Inflammatory macrophage treated with lipopolysaccharide for 1 hour (primary cell): ENCODE measurements at regions not wholly inside any gene's neighbourhood (a gene's known extent, or its start where the extent isn't known, plus 50 kb on each side); places are given as distances from the start of the nearest gene placed in this dataset.

ENCODE experiments used
- DNase-seq, 2 donors: peaks; one replicate each; pipeline ENCODE4 v3.0.0-alpha.2; 2020 to 2022

DNA sequence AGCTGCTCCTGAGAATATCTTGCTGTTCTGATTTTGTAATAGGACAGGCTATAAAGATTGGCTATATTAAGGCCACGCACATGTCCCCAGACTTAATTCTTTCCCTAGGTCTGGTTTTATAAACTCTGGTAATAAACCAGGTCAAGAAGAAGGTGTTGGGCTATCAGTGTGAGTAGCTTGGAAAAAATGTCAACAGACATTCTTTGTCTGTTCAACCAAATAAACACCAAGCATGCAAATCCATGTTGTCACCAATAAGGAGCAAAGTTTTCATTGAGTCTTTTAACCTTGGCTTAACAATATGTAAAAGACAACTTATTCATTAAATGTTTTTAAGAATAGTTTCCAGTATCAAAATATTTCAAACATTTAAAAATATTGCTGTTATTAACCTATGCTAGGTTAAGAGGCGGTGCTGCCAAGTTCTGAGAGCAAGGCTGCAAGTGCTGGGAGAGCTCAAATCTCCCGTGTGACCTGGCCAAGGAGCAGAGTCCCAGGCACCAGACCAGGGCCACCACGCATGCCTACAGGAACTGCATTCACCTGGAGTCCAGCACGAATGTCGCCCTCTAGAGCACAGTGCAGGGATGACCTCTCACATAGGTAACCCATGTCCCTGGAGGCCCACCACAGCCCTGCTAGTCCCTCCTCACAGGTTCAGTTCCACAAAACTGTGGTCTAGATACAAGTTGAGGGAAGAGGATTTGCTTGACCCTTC, 120.5 kb upstream of the POU3F3 start:
- DNase-seq, result peak in 1 of 2 donors; percentile 14

DNA sequence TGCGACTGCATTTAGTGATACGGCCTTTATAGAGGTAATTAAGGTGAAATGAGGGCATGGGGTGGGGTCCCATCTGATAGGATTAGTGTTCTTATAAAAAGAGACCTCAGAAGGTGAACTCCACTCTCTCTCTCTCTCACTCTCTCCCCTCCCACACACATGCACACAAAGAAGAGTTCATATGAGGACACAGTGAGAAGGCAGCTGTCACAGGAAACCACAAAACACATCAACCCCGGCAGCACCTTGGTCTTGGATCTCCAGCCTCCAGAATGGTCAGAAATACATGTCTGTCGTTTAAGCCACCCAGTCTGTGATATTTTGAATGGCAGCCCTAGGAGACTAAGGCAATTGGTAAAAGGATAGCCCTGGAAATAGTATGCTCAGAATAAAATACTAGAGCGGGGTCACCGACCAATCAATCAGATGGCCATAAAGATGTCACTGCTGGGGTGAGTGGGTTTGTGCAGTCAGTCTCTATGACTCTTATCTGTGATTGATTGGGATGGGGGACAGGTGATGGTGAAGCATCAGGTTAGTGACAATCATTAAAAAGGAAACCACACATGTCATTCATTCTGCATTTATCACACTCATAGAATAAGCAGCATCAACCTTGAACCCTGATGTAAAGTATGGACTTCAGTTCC, 118.9 kb upstream of the POU3F3 start:
- DNase-seq, result no peak

DNA sequence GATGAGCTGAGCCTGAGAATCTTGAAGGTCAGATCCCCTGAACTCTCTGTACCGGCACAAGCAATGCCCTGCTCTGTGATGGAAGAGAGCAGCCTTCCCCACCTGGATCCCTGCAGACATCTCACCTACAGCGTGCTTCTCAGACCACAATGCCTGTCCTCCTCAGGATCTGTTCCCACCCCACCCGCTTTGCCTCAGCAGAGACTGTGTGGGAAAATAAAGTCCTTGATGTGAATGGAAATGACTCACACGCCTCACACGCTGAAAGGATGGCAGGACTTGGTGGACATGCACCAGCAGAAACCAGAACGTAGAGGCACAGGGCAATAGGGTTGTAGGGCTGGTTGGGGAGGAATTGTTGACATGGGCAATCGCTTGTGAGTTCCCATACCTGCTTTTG, 117.9 kb upstream of the POU3F3 start:
- DNase-seq, result no peak

DNA sequence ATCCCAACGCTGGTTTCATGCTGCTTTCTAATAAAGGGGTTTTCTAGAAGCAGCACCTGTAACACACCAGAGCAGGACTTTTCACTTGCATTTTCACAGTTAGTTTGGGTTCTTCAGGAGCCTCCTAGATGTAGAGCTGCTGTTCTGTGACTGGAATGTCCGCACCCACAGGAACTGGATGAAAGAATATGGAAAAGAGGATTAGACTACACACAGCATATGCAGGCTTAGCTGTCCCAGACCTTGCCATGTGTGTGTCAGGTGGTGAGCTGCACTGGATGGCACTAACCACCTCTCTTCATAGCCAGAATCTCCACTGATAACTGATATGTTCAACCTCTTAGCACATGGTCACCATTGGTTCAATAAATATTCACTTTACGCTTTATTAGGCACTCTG, 112.1 kb upstream of the POU3F3 start:
- DNase-seq, result no peak

DNA sequence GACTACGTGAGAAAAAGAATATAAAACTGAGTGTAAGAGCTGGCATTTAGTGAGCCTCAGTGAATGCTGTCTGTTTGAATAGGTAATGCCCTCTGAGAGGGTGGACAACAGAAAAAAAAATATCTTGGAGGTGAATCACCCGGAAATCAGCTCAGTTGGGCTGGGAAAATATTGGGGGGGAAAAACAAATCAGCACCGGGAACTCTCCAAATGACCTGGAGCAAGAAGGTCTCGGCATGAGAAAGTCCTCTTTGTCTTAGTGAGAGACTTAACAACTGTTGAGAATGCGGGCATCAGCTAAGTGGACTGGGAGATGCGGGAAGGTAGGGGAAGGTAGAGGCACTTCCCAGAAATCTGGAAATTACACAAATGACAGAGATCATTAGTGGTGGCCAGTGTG, 109.4 kb upstream of the POU3F3 start:
- DNase-seq, result no peak

DNA sequence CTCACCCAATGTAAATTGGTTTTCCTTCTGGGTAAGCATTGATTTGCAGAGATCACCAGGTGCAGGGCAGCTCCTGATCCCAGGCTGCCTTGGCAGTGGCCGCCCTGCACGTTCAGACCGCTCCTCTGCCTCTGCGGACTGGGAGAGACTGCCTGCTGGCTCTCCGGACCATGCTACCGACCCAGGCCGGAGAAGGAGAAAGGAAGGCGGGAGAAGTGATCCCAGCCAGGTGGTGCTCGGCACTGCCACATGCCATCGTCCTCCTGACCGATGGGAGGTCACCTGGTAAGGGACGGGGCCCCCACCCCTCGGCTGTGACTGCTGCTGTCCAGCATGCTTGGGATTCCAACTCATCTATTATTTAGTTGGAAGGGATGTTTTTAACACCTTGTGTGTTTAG, 108.1 kb upstream of the POU3F3 start:
- no peak for DNase-seq

DNA sequence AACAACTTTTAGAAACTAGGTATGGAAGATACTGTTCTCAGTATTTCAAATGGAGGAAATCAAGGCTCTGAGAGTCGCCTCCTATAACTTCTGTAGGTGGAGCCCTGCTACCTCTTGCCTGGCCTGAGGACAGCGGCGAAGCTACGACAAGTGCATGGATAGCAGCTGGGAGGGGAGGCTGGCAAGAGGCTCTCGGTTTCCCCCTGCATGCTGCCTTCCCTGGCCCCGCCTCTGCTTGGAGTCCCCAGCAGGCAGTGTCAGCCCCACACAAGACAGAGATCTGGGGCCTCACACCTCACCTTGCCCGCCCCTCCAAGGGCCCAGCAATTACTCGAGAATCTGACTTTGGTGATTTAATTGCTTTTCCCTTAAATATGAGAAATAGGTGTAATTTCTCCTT, 107.6 kb upstream of the POU3F3 start:
- DNase-seq, result no peak

DNA sequence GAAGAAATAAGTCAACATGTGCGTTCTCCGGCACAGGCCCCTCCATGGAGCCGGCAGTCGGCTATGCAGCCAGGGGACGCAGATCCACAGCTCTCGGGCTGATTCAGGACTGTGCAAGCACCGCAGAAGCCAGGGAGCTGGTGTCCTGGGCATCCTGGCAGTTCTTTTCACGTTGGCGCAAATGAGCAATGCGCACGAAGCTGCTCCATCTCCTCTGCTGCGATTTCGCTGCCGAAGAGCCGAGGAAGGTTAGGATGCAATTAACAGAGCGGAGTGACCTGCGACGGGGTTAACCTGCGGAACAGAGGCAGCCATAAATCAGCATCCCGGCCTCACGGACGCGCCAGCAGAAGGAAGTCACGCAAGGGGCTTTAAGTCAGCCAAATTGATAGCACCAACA, 107.1 kb upstream of the POU3F3 start:
- no peak for DNase-seq

DNA sequence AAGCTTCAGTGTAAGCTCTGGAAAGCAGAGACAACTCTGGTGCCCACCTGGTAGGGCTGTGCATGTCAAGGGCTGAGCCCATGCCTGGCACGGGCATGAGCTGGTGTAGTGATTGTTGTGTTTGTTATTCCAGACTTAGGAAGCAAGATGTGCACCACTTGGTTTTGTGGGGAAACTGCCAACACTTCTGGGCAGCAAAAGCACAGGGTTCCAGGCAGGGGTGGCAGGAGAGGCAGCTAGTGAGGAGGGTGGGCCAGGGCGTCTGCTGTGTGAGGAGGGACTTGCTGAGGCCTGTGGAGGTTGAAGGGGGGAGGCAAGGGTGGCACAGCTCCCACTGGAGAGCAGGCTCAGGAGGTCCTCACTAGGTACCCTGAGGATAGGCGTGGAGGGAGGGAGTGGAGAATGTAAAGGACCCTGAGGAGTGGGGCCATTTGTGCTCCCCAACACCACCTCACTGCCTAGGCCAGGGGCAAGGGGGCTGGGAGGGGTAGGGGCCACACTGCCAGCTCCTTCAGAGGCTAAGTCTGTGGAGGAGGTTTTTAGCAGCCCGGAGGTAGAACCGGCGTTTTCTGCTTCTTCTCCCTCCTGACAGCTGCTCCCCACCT, 104.0 kb upstream of the POU3F3 start:
- no peak for DNase-seq

DNA sequence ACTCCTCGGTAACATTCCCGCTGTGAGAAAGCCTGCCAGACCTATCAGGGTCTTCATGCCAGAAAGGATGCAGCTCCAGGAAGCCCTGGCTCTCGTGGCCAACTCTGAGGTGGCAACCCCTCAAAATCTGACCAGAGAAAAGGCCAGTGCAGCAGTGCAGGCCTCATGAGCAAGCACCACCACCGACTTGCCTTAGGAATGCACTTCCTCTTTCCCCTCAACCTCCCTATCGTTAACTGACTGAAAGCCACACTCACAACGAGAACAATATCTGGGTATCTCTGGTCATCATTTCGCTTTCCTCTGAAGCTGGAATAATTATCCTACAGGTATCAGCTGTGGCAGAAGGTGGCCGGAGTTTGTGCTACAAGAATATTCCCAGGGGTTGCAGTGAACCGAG, 101.4 kb upstream of the POU3F3 start:
- no peak for DNase-seq

DNA sequence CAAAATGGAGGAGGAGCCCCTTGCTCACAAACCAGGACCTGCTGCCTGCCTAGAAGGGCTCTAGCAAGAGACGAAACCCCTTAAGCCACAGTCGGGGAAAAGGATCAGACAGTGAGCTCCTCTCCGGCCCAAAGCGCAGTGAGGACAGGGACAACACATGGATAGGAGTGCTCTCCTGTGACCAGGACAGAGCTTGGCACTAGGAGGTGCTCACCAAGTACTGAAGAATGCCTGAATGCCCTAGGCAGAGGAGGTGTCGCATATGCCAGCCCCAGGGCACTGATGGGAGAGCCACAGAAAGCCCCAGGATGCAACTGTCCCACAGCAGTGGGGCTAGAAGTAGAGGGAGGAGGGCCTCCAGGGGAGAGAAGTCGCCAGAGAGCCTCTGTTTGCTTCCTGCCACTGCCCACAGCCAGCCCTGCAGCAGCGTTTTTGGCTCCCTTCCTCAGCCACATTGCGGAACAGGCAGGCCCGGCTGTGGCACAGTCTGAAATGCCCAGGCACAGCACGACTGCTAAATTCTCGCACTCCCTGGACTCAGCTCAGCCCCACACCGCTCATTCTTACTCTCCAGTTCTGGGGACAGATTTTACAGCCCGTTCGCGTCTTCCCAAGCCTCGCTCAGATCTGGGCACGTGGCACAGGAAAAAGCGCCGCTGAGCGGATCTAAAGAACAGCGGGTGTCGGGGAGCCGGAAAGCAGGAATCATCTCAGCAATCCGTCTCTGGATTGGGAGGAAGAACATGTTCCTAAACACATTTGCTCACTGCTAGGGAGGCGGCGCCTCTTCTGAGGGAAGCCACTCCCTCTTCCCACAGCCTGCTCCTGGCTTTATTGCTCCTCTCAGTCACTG, 98.7 kb upstream of the POU3F3 start:
- peak; percentile 30 to 51 for DNase-seq

DNA sequence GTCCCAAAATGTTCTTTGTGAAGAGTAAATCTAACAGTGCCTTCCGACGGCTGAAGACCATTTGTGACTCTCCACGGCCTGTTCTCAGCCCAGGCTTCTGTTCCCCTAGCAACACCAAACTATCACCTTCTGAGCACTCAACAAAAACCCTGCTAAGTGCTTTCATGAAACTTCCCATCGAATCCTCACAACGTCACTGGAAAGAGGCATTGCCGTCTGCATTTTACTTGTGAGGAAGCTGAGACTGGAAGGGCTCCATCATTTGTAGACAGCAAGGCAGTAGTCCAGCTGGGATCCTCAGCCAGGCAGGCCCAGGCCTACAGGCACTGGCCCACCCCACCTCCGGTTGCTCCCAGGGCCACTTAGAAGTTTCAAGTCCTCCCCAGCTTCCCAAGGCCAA, 97.8 kb upstream of the POU3F3 start:
- no peak for DNase-seq

DNA sequence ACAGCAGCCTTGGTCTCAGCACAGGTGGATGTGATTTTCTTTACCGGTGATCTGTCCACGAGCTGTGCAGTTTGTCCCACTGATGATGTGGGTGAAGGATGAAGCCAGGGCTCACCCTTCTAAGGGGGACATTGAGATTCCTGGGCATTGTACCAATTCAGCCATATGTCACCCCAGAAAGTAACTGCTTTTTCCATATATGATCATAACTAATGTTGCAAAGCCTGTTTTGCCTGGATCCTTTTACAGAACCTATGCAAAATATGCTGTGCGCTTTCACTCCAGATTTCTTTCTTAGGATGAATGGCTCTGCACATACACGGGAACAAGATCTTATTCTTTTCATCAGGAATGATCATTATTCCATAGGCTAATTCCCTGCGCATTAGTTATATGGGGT, 96.9 kb upstream of the POU3F3 start:
- no peak for DNase-seq

DNA sequence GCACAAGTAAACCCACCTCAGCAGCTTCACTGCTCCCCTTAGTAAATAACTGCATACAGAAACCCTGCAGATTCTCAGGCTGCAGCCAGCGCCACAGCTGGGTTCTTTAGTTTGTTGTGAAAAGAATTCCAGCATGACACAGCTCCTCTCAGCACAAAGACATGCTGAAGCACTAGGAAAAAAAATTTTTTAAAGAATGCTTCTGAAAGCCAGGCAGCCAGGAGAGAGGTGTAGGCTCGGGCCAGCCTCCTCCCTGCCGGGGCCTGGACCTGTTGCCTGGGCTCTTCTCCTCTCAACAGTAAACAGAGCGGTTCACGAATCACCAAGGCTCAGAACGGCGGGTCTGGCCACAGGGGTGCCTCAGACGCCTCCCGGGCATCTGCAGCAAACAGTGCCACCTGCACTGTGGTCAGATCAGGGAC, 95.7 kb upstream of the POU3F3 start:
- DNase-seq, result no peak

DNA sequence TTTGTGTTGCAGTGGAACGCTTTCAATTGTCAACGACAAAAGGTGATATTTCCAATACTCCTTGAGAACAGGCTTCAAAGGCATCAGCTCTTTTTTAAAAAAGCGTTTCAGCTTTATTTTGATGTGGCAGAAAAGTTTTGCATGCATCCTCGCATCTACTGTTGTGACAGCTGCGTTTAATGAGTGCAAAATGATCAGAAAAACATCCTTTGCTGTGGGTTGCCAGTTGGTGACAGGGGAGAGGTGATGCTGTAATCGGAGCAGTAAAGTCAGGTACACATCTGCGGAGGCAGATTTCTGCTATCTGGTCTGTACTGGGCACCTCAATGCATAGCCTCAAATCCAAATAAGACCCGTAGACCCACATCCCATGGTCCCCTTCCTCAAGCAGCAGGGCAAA, 91.9 kb upstream of the POU3F3 start:
- no peak for DNase-seq

DNA sequence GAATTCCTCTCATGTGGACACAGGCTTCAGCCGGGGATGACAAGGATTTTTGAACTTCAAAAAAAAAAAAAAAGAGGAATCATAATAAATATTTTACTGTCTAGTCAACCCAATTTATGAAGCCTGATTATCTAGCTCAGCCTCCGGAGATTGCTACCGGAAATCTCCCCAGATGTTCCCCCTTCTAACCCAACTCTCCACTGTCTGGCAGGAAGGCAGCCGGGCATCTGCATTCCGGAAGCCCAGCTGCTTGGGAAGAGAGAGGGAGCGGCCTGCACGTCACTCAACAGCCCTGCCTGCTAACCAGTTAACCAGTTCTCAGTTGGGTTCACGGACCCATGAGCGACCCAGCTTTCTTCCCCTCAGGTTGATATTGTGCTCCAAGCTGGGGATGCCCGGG, 87.2 kb upstream of the POU3F3 start:
- DNase-seq, result no peak

DNA sequence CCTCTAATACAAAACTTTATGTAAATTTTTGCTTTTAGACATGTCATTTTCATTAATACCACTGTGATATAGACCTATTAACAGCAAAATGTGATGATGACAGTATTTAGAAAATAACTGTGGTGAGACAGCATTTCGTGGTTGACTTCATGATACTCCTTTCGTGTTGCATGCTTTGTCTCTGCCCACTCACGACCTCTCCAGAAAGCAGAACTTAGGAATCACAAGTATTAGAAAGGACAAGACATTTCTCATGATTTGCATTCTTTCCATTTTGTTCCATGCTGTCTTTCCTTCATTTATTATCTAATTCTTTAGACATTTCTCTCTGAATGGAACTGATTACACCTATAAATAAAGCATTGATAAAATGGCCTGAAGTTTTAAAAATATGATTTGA, 85.2 kb upstream of the POU3F3 start:
- peak; percentile 78 to 92 for DNase-seq

DNA sequence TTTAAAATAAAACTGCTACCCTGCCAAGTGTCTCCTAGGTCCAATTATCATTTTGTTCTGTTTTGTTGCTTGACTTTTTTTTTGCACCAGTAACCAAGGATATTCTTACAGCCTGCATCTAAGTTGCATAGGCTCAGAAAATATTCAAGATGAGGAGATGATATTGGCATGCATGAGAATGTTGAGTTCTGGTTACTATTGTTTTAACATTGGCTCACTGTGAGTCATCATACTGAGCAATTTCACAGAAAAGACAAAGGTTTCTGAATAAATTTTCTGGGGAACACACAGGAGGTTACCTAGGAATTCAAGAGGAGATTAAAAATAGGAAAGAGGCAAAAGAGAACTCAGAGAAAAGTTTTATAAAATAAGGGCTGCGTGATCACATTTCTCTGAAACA, 84.8 kb upstream of the POU3F3 start:
- peak; percentile 46 to 57 for DNase-seq

DNA sequence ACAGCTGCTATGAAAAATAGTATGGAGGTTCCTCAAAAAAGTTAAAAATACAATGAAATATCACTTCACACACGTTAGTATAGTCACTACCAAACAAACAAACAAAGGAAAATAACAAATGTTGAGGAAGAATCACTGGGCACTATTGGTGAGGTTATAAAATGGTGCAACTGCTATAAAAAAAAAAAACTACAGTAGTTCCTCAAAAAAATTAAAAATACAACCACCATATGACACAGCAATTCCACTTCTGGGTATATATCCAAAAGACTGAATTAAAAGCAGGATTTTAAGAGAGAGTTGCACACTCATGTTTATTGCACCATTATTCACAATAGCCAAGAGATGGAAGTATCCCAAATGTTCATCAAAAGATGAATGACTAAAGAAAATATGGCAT, 80.9 kb upstream of the POU3F3 start:
- peak; percentile 38 to 47 for DNase-seq

DNA sequence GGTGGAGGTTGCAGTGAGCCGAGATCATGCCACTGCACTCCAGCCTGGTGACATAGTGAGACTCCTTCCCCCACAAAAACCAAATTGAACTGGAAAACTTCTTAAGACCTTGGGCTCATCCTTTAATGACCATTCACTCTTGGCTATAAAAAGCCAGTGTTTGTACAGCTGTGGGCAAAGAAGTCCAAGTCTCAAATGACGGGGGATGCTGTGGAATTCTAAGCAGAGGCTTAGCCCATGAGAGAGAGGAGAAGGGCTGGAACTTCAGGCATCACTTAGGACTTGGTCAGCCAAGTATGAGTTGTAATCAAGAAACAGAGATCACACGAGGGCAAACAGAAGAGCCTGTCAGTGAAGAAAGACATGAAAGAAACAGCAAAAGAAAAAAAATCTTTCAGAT, 79.3 kb upstream of the POU3F3 start:
- no peak for DNase-seq

DNA sequence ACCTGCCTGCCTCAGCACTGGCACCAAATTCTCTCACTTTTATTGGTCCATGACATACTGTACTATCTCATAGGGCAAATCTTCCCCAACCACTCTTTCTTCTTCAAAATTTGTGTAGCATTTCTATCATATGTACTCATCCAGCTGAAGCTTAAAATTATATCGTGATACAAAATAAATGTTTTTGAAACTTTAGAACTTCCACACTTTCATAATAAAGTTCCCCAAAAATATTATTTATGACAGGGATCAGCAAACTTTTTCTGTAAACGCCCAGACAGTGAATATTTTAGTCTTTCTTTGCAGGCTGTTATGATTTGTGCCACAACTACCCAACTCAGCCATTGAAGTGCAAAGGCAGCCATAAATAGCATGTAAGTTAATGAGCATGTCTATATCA, 76.2 kb upstream of the POU3F3 start:
- peak; percentile 60 to 64 for DNase-seq

DNA sequence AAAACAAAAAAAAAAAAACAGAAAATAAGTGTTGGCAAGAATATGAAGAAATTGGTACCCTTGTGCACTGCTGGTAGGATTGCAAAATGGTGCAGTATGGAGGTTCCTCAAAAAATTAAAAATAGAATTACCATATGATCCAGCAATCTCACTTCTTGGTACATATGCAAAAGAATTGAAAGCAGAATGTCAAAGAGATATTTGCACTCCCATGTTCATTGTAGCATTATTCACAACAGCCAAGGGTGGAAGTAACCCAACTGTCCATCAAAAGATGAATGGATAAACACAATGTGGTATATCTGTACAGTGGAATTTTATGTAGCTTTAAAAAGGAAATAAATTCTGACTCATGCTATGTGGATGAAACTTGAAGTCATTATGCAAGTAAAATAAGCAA, 72.8 kb upstream of the POU3F3 start:
- peak; percentile 65 to 79 for DNase-seq

DNA sequence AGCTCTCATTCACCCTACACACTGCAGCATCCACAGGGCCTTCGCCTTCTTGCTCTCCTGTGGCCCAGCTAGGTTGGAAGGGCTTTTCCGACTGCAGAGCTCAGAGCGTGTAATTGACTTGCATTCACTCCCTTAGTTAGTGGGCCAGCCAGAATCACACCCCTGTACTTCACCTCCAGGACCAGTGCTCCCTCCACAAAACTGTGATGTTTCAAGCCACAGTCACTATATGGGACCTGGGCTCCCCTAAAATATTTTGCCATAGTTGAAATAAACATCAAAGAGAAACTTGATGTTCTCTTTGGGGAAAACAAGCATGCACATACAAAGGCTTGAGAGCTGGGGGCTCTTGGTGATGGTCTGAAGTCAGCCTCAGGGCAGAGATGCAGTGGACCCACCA, 69.7 kb upstream of the POU3F3 start:
- no peak for DNase-seq

DNA sequence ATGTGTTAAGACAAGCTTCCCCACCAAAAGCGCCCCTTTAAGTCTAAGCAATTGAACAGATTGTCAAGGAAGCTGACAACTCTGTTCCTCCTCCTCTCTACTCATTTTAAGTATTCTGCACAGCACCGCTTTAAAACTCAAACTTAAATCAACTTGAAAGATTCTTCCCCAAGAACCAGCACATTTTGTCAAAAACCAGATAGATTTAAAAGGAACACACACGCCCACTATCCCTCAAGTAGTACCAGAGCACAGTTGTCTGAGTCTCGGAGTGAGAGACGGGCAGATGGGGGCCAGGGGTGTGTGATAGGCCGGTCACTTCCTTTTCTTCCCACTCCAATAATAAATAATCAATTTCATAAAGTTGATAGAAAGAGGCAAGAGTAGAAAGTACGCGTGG, 67.7 kb upstream of the POU3F3 start:
- DNase-seq, result no peak
